ENCODE measurements at regions not wholly inside any gene's neighbourhood (a gene's known extent, or its start where the extent isn't known, plus 50 kb on each side); places are given as distances from the start of the nearest gene placed in this dataset.
"Not testable (repeated sequence)": the region's sequence is repeated elsewhere in the genome, so short reads cannot be mapped to it uniquely, and the experiment has no call there.

GRCh38 chr3:16770021-16770420, 114.7 kb upstream of the PLCL2 start:
- no peak for DNase-seq

GRCh38 chr3:16770792-16771191, 114.0 kb upstream of the PLCL2 start:
- no peak for DNase-seq

- not testable (repeated sequence) for DNase-seq
These were observed 111.2 kb upstream of the PLCL2 start for GRCh38 chr3:16773594-16773993.

GRCh38 chr3:16774536-16774935, 110.2 kb upstream of the PLCL2 start:
- not testable (repeated sequence) for DNase-seq

GRCh38 chr3:16784973-16785372, 99.8 kb upstream of the PLCL2 start:
- no peak for DNase-seq

GRCh38 chr3:16785465-16785864, 99.3 kb upstream of the PLCL2 start:
- DNase-seq, result no peak

GRCh38 chr3:16788440-16789056, 96.2 kb upstream of the PLCL2 start:
- DNase-seq, result no peak

GRCh38 chr3:16789344-16790120, 95.2 kb upstream of the PLCL2 start:
- peak; percentile 45 for DNase-seq

GRCh38 chr3:16790432-16791400, 94.0 kb upstream of the PLCL2 start:
- no peak for DNase-seq

GRCh38 chr3:16793321-16793720, 91.4 kb upstream of the PLCL2 start:
- DNase-seq, result no peak

- DNase-seq, result no peak
These were observed 90.5 kb upstream of the PLCL2 start for GRCh38 chr3:16794257-16794656.

GRCh38 chr3:16795581-16795980, 89.2 kb upstream of the PLCL2 start:
- no peak for DNase-seq

- DNase-seq, result no peak
These were observed 86.9 kb upstream of the PLCL2 start for GRCh38 chr3:16797831-16798230.

GRCh38 chr3:16798738-16799137, 86.0 kb upstream of the PLCL2 start:
- DNase-seq, result no peak

- DNase-seq, result no peak
These were observed 84.4 kb upstream of the PLCL2 start for GRCh38 chr3:16800361-16800760.

GRCh38 chr3:16801223-16801622, 83.5 kb upstream of the PLCL2 start:
- DNase-seq, result peak; percentile 18

- peak; percentile 11 for DNase-seq
These were observed 83.1 kb upstream of the PLCL2 start for GRCh38 chr3:16801698-16802097.

- DNase-seq, result no peak
These were observed 82.4 kb upstream of the PLCL2 start for GRCh38 chr3:16802389-16802788.

GRCh38 chr3:16803019-16803418, 81.7 kb upstream of the PLCL2 start:
- DNase-seq, result no peak

- DNase-seq, result no peak
These were observed 77.4 kb upstream of the PLCL2 start for GRCh38 chr3:16807391-16807790.

- peak; percentile 24 for DNase-seq
These were observed 76.2 kb upstream of the PLCL2 start for GRCh38 chr3:16808393-16809107.

- DNase-seq, result no peak
These were observed 75.3 kb upstream of the PLCL2 start for GRCh38 chr3:16809482-16809881.

- no peak for DNase-seq
These were observed 74.8 kb upstream of the PLCL2 start for GRCh38 chr3:16809993-16810392.

All from CD4-positive, alpha-beta T cell treated with Interleukin-21 for 1 hour (primary cell).